PC-3 (cell line): ENCODE measurements at regions not wholly inside any gene's neighbourhood (a gene's known extent, or its start where the extent isn't known, plus 50 kb on each side); places are given as distances from the start of the nearest gene placed in this dataset.

Experiments
- EZH2 ChIP-seq: fragments of 300-600 bp; sonication (generic); IDR thresholded peaks from one replicate; pipeline ENCODE4 v1.6.1; 2017; ENCODE audit warnings: antibody characterized with exemption, mild to moderate bottlenecking, low read length; ENCODE audit not compliant: unreplicated experiment
- EZH2phosphoT487 ChIP-seq: fragments of 300-600 bp; sonication (generic); IDR thresholded peaks from 2 replicates; pipeline ENCODE4 v1.6.1; 2018; ENCODE audit warnings: mild to moderate bottlenecking, antibody characterized with exemption, low read length, borderline replicate concordance
- TF ChIP-seq, protein P1 (sequence below): fragments of 300-600 bp; sonication (generic); conservative IDR thresholded peaks from 2 replicates; pipeline ENCODE4 v1.5.1; 2017; ENCODE audit warnings: antibody characterized with exemption, low read depth, mild to moderate bottlenecking, low read length

DNA sequence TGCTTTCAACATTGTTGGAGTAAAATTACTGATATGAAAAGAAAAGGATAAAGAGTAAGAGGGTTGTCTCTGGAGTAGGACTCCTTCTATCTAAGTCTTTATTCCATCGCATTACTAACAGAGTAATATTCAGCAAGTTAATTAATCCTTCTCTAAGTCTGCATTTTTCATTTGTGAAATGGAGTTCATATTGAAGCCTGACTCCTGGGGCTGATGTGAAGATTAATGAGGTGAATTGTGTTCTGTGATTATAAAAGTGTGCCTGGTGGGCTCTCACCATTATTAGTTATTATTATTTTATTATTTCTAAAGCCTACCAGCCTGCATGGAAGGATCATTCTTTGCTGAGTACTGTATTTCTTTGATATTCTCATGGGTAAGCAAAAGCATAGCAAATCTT lies 1096.7 kb downstream of the KCNT2 start:
- no peak for TF ChIP-seq EZH2
- TF ChIP-seq, protein P1, sequence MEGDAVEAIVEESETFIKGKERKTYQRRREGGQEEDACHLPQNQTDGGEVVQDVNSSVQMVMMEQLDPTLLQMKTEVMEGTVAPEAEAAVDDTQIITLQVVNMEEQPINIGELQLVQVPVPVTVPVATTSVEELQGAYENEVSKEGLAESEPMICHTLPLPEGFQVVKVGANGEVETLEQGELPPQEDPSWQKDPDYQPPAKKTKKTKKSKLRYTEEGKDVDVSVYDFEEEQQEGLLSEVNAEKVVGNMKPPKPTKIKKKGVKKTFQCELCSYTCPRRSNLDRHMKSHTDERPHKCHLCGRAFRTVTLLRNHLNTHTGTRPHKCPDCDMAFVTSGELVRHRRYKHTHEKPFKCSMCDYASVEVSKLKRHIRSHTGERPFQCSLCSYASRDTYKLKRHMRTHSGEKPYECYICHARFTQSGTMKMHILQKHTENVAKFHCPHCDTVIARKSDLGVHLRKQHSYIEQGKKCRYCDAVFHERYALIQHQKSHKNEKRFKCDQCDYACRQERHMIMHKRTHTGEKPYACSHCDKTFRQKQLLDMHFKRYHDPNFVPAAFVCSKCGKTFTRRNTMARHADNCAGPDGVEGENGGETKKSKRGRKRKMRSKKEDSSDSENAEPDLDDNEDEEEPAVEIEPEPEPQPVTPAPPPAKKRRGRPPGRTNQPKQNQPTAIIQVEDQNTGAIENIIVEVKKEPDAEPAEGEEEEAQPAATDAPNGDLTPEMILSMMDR, result no peak
- no peak for TF ChIP-seq EZH2phosphoT487
